AG10803 (cell line): ENCODE measurements at regions not wholly inside any gene's neighbourhood (a gene's known extent, or its start where the extent isn't known, plus 50 kb on each side); places are given as distances from the start of the nearest gene placed in this dataset.

Source experiments
- DNase-seq: peaks from one replicate; pipeline ENCODE4 v3.0.0; 2010; ENCODE audit warnings: low read depth
- H3K4me3 ChIP-seq: 2 replicates; pipeline ENCODE4 v1.5.1; 2011; ENCODE audit warnings: mild to moderate bottlenecking, low read length, control low read depth
- CTCF ChIP-seq: conservative IDR thresholded peaks from 2 replicates; pipeline ENCODE4 v1.5.1; 2011; ENCODE audit warnings: mild to moderate bottlenecking, low read length, control low read depth, inconsistent platforms

GRCh38 chr2:216569765-216570164 is 63.5 kb upstream of the IGFBP2 start:
- H3K4me3 ChIP-seq, result no peak overlapping the region
- DNase-seq, result no peak
- TF ChIP-seq CTCF, result no peak

GRCh38 chr2:216570357-216570756 is 62.9 kb upstream of the IGFBP2 start:
- no peak for DNase-seq
- no peak overlapping the region for H3K4me3 ChIP-seq
- TF ChIP-seq CTCF, result no peak

- no peak overlapping the region for H3K4me3 ChIP-seq
- no peak for TF ChIP-seq CTCF
- DNase-seq, result no peak
Measured at GRCh38 chr2:216571178-216571908, 61.9 kb upstream of the IGFBP2 start.

GRCh38 chr2:216571909-216572513 is 61.2 kb upstream of the IGFBP2 start:
- DNase-seq, result no peak
- no peak overlapping the region for H3K4me3 ChIP-seq
- no peak for TF ChIP-seq CTCF

GRCh38 chr2:216572582-216573578 is 60.3 kb upstream of the IGFBP2 start:
- no peak overlapping the region for H3K4me3 ChIP-seq
- TF ChIP-seq CTCF, result no peak
- DNase-seq, result peak; percentile 68

GRCh38 chr2:216574046-216574445 is 59.2 kb upstream of the IGFBP2 start:
- peak; percentile 91 for DNase-seq
- H3K4me3 ChIP-seq, result no peak overlapping the region
- no peak for TF ChIP-seq CTCF
